ENCODE measurements at regions not wholly inside any gene's neighbourhood (a gene's known extent, or its start where the extent isn't known, plus 50 kb on each side); places are given as distances from the start of the nearest gene placed in this dataset.

DNA sequence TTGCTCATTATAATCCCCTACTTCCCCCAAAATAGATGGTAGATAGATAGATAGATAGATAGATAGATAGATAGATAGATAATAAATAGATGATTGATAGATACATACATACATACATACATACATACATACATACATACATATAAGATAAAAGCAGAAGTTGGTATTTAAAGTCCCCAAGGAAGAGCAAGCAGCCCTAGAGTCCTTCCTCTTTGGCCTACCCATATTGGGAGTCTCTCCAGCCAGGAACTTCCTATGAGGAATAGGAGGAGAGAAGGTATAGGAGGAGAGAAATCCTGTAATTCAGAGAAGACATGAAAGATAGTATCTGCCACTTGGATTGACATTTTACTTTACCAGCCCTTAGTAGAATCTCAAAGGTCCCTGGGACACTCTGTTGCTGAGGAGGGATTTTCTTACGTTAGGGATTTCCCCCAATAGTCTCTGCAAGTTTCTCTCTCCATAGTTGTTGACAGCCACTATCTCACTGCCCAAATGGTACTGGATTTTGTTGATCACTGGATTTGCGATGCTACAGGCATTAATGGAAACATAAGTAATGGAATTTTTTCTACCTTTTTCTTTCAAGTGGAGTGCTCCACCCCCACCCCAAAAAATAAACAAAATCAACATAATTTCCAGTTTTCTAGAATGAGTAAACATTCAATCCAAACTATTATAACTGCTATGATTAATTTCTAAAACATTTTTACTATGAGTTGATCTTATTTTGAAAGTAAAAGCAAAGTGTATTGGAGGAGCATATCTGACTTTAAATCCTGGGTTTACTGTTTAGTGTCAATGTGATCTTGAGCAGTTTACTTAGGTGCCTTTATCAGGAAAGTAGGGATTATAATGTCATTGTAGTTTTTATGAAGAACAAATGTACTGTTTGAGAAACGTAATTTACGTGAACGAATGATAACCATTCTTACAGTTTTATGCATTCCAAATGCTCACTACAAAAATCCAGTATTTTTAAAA is 93.2 kb upstream of the TNFSF4 start:
- no peak for TF ChIP-seq CTCF (conservative IDR thresholded peaks at IDR 0.05 in 1 of 2, IDR thresholded peaks at IDR 0.05 in 1 of 2; ENCODE audit: low read depth in 1 of 2, low read length in 2 of 2)
- no peak for TF ChIP-seq EZH2 (IDR thresholded peaks at IDR 0.05; ENCODE audit: low read length, missing control alignments)

All from fibroblast of lung (primary cell).